Fibroblast of lung (primary cell): ENCODE measurements at regions not wholly inside any gene's neighbourhood (a gene's known extent, or its start where the extent isn't known, plus 50 kb on each side); places are given as distances from the start of the nearest gene placed in this dataset.

Experiments used
- CTCF ChIP-seq, 2 donors: IDR thresholded peaks in 1 of 2; conservative IDR thresholded peaks in 1 of 2; 1 replicate in 1 of 2; 2 replicates in 1 of 2; pipeline ENCODE4 v1.5.1; 2011 to 2012; ENCODE audit warnings: low read length in 2 of 2, control low read depth in 1 of 2, inconsistent platforms in 1 of 2, low read depth in 1 of 2, mild to moderate bottlenecking in 1 of 2
- EZH2 ChIP-seq: IDR thresholded peaks from 2 replicates; pipeline ENCODE4 v1.5.1; 2012; ENCODE audit warnings: low read length, control low read depth, mild to moderate bottlenecking; ENCODE audit errors: missing control alignments

GRCh38 chr10:121205625-121206024 is 354.5 kb downstream of the WDR11 start:
- TF ChIP-seq CTCF (conservative IDR thresholded peaks at IDR 0.05 in 1 of 2, IDR thresholded peaks at IDR 0.05 in 1 of 2; ENCODE audit: low read depth in 1 of 2, low read length in 2 of 2): no peak
- no peak for TF ChIP-seq EZH2
